GM20000 (cell line): ENCODE measurements at regions not wholly inside any gene's neighbourhood (a gene's known extent, or its start where the extent isn't known, plus 50 kb on each side); places are given as distances from the start of the nearest gene placed in this dataset.
A peak's percentile ranks its signal among the peaks of the same experiment; 100 is the strongest.
"Not testable (repeated sequence)": the region's sequence is repeated elsewhere in the genome, so short reads cannot be mapped to it uniquely, and the experiment has no call there.

Experiments
- DNase-seq: peaks from one replicate; pipeline ENCODE4 v3.0.0; 2012; ENCODE audit warnings: low spot score
- TF ChIP-seq, protein P1 (sequence below): IDR thresholded peaks from 2 replicates; pipeline ENCODE4 v1.5.1; 2012; ENCODE audit warnings: mild to moderate bottlenecking, control low read depth; ENCODE audit errors: extremely low read depth, missing control alignments

DNA sequence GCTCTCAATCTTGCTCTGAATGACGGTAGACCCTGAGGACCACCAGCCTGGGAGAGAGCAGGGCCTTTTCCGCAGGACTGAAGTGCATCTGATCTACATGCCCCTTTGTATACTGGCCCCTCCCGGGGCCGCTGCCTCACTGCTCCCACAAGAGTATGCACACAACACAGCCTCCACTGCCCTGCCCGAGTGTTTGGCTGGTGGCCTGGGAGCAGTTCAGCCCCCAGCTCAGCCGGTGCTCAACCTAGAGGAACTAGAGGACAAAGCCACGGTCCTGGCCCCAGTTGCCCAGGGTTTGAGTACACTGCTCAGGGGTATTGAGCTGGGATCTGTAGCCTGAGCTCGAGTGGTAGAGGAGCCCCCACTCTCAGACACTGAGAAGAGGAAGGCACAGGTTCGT, 118.9 kb upstream of the CAB39 start:
- TF ChIP-seq, protein P1, sequence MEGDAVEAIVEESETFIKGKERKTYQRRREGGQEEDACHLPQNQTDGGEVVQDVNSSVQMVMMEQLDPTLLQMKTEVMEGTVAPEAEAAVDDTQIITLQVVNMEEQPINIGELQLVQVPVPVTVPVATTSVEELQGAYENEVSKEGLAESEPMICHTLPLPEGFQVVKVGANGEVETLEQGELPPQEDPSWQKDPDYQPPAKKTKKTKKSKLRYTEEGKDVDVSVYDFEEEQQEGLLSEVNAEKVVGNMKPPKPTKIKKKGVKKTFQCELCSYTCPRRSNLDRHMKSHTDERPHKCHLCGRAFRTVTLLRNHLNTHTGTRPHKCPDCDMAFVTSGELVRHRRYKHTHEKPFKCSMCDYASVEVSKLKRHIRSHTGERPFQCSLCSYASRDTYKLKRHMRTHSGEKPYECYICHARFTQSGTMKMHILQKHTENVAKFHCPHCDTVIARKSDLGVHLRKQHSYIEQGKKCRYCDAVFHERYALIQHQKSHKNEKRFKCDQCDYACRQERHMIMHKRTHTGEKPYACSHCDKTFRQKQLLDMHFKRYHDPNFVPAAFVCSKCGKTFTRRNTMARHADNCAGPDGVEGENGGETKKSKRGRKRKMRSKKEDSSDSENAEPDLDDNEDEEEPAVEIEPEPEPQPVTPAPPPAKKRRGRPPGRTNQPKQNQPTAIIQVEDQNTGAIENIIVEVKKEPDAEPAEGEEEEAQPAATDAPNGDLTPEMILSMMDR, result no peak
- no peak for DNase-seq

DNA sequence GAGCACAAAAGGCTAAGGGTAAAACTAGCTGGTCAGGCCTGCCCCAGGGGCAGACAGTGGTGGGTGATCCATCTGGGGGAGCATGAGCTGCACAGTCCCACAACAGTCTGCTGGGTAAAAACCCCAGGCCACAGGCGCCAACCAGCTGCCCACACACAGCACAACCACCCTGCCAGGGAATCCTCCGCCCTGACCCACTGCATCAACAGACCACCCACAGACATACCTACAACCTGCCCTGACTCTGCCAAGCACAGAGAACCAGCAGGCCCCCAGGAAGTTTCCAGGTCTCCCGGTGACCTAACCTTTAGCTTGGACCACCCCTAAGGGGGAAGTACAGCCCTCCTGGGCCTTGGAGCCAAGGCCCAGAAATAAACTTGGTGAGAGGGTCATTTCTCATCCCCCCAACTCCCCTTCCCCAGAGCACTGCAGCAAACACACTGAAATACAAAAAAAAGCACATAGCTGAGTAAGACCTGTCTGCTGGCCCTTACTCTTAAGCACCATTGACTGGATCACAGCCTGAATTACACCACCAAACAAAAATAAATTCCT, 118.3 kb upstream of the CAB39 start:
- DNase-seq, result no peak
- TF ChIP-seq, protein P1, result no peak

DNA sequence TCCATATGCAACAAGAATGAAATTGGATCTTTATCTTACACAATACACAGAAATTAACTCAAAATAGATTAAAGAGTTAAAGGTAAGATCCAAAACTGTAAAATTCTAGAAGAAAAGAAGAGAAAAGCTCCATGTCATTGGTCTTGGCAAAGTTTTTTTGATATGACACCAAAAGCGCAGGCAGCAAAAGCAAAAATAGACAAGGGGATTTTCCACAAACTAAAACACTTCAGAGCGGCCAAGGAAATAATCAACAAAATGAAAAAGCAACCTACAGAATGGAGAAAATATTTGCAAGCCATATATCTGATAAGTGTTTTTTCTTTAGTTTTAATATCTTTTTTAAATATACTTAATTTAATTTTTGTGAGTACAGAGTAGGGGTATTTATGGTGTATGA, 112.8 kb upstream of the CAB39 start:
- TF ChIP-seq, protein P1, result no peak
- DNase-seq, result no peak

DNA sequence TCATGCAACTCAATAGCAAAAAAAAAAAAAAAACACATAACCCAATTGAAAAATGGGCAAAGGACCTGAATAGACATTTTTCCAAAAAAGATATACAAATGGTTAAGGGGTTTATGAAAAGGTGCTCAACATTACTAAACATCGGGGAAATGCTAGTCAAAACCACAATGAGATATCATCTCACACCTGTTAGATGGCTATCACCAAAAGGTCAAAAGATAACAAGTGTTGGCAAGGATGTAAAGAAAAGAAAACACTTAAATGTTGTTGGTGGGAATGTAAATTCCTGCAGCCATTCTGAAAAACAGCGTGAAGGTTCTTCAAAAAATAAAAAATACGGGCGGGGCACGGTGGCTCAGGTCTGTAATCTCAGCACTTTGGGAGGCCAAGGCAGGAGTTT, 112.4 kb upstream of the CAB39 start:
- no peak for DNase-seq
- TF ChIP-seq, protein P1, result no peak

DNA sequence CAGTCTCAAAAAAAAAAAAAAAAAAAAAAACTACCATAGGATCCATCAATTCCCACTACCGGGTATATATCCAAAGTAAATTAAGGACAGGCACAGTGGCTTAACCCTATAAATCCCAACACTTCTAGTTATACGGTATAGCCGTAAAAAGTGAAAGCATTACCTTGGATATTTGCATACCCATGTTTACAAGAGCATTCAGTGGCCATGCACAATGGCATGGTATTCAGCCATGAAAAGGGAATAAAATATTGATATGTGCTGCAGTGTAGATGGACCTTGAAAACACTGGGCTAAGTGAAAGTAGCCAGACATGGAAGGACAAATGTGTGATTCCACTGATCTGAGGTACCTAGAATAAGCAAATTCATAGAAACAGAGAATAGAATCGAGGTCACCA, 111.8 kb upstream of the CAB39 start:
- no peak for DNase-seq
- TF ChIP-seq, protein P1, result no peak

DNA sequence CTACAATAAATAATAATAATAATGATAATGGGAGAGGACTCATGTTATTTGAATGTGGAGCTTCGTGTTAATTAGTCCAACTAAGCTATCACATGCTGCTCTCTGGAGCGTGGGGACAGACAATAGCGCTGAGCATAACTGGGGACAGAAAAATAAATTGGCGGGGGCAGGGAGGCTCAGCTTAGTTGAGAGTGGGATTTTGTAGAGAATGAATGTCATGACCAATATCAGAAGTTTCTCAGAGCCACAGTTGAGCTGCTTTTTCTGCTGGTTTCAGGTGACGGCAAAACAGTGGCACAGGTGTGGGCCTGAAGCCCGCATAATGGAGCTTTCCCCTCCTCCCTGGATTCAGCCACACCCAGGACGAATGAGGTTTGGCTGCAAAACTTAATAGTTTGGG, 111.1 kb upstream of the CAB39 start:
- DNase-seq, result peak; percentile 56
- TF ChIP-seq, protein P1, result no peak

DNA sequence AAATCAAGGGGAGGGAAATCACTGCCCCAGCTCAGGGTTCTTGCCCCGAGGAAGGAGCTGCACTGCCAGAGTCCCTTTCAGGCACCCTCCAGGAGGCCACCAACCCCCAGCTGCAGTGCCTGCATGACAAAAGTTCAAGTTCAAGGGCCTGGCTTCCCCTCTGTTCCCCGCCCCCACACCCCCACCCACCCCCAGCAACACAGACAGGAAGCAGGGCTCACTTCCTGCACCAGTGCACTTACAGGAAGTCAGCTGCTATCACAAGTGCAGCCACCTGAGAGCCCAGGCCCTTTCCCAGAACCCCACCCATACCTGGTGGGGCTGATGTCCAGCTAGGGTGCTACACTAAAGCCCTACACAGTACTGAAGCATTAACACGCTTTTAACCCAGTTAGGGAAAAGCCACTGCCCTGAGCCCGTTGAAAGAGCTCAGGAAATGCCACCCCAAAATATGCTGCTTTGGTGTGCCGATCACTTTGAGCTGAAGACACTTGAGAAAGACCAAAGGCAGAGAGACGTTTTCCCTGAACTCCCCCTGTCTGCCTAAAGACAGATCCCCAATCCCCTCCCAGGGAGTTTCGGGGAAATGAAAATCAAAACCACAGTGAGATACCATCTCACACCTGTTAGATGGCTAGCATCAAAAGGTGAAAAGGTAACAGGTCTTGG, 109.9 kb upstream of the CAB39 start:
- peak; percentile 71 for DNase-seq
- TF ChIP-seq, protein P1, result no peak

DNA sequence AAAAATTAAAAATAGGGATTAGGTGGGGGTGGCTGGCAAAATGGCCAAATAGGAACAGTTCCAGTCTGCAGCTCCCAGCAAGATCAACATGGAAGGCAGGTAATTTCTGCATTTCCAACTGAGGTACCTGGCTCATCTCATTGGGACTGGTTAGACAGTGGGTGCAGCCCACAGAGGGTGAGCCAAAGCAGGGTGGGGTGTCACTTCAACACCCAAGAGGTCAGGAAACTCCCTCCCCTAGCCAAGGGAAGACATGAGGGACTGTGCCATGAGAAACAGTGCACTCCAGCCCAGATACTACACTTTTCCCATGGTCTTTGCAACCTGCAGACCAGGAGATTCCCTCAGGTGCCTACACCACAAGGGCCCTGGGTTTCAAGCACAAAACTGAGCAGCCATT, 109.3 kb upstream of the CAB39 start:
- not testable (repeated sequence) for DNase-seq

DNA sequence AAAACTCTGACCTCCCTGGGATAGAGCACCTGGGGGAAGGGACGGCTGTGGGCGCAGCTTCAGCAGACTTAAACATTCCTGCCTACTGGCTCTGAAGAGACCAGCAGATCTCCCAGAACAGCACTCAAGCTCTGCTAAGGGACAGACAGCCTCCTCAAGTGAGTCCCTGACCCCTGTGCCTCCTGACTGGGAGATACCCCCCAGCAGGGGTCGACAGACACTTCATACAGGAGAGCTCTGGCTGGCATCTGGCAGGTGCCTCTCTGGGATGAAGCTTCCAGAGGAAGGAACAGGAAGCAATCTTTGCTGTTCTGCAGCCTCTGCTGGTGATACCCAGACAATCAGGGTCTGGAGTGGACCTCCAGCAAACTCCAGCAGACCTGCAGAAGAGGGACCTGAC, 108.5 kb upstream of the CAB39 start:
- not testable (repeated sequence) for DNase-seq
